NCI-H748 treated with DMSO at 0.1 percent for 48 hours (cell line): ENCODE measurements at regions not wholly inside any gene's neighbourhood (a gene's known extent, or its start where the extent isn't known, plus 50 kb on each side); places are given as distances from the start of the nearest gene placed in this dataset.

Experiments
- DNase-seq: peaks from one replicate; lab custom pipeline; 2025; lab: John Stamatoyannopoulos, UW

DNA sequence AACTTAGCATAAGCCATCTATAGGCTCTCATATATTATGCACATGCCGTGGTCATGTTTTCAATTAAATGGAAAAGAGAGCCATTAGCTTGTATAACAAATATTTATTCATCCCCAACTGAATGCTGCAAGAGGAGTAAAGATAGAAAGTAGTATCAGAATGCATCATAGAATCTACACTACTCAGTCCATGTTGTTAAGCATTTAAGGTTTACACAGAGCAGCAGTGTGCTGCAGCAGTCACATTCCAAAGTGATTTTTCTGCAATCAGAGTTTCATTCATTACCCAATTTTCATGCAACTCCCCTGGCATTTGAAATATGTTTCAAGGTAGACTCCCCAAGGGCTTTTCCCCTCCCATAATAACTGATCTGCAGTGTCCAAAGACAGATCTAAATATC, 82.2 kb upstream of the LMO3 start:
- DNase-seq: no peak

DNA sequence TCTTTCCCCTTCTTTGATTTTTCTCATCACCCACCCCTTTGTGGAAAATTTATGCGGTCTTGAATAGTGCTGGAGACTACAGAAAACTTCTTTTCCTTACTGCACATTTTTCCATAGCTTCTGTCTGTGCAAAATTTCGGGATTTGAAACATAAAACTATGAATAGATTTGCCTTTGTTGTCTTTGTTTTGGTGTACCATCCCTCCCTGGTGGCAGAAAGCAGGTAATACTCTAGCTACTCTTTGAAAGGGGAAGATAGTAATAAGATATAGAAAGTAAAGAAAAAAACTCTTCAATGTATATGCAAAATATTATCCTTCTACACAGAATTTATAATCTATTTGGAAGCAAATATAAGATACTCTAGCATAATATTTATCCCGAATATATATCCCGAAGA, 79.1 kb upstream of the LMO3 start:
- no peak for DNase-seq

DNA sequence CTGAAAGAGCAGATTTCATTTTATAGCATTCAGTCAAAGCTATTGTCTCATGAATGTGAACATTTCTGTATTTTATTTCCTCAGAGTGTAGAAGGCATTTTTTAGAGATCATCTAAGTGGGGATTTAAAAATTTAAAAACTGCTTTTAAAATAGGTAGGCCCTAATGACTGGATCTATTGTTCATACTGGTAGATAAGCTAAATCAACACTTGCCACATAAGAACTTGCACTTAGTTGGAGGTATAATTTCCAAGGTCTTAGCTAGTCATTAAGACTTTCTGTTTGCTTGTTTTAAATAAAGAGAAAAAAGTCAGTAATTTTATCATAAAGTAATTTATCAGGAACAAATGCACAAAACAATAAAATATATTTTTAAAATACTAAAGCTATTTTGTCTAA, 75.2 kb upstream of the LMO3 start:
- DNase-seq: no peak

DNA sequence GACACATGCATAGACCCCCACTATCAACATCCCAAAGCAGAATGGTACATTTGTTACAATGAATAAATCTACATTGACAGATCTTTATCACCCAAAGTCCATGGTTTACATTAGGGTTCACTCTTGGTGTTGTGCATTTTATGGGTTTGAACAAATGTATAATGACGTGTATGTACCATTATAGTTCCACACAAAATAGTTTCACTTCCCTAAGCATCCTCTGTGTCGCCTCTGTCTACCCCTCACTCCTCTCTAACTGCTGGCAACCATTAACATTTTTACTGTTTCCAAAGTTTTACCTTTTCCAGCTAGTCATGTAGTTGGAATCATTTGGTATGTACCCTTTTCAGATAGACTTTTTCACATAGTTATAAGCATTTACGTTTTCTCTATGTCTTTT, 69.5 kb upstream of the LMO3 start:
- no peak for DNase-seq

DNA sequence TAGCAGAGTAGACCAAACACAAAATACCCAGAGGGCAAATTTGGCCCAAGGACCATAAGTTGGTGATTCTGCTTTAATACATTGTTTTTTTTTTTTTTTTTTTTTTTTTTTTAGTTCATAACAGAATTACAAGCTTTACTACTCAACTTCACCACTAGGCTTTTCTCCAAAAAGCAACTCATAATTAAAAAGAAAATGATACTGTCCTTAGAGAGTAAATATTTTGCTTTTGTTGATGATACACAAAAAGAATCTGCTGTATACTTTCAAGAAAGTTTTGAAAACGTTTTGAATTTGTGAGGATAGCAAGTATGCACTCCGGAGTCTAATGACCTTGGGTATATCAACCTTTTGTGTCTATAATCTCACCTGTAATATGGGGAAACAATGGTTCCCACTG, 68.9 kb upstream of the LMO3 start:
- no peak for DNase-seq

DNA sequence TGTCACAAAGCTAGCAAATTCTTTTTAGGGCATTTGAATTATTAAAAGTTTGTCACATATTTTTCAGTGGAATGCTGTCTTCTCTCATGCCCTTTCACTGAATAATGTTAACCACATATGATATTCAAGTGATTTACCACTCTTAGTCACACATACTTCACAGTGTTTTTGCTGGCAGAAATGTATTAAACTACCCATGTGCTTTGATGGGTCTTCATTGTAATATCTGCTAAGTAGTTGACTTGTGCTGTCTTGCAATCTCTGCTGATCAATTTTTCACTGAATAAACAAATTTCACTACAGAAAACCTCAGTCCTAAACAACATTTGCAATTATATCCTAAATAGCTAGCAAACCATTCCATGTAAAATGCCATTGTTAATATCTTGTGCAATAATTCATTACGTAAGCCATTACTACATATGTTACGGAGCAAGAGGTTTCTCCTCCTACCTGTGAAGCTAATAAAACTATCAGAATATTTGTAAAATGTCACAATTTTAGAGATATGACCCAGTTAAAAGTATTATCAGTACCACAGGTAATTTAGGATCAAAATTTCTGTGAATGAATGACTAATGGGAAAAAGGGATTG, 64.6 kb upstream of the LMO3 start:
- no peak for DNase-seq

DNA sequence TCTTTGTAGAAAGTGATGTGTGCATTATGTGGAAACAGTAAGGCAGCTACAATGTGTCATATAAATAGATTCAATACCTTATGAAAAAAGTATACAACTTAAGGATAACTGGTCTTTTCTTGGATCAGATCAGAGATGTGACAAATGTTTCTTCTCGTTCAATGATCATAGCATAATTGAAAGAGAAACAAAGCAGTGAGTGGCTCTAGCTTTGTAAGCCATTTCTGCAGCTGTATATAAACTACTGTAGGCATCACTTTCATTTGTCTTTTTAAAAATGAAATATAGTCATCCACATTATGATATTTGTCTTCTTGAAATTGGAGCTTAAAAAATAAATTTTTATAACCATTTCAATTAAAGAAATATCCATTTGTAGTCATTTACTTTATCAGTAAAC, 63.8 kb upstream of the LMO3 start:
- no peak for DNase-seq

DNA sequence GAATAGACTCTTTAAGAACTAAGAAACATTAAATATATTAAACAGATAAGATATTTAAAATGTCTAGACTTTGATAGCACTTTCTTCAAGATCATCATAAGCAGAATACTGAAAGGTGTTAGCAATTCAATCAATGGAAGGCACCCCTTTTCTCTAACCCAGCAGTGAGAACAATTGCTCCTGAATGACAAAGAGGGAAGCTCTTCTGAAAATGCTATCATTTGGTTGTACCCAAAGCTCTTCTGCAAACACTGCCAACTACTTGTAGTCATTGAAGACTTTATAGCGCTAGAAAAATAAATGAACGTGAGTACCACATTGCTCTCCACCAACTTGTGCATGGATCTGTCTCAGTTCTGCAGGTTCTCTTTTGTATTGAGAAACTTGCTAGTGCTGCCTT, 62.2 kb upstream of the LMO3 start:
- no peak for DNase-seq

DNA sequence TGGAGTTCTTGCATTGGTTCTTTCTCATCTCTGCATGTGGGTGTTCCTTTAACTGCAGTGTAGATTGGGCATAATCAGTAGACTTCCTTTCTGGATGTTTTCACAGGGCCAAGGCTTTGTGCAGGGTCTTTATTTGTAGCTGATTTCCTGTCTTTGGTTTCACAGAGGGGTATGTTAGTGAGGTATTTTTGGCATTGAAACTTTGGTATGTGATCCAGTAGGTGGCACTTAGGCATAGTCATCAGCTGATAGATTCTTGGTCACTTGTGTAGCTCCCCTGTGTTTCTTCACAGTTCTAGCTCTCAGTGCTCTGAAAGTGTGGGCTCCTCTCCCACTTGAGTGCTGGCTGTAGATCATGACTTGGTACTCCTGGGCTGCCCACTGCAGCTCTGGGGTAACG, 52.7 kb upstream of the LMO3 start:
- DNase-seq: no peak
